Fibroblast of skin of left biceps (primary cell): ENCODE measurements at regions not wholly inside any gene's neighbourhood (a gene's known extent, or its start where the extent isn't known, plus 50 kb on each side); places are given as distances from the start of the nearest gene placed in this dataset.
"Not testable (repeated sequence)": the region's sequence is repeated elsewhere in the genome, so short reads cannot be mapped to it uniquely, and the experiment has no call there.

Experiments
- DNase-seq, 2 experiments: peaks; one replicate each; pipeline ENCODE4 v3.0.0-alpha.2; 2013; ENCODE audit warnings: low read depth in 2 of 2

DNA sequence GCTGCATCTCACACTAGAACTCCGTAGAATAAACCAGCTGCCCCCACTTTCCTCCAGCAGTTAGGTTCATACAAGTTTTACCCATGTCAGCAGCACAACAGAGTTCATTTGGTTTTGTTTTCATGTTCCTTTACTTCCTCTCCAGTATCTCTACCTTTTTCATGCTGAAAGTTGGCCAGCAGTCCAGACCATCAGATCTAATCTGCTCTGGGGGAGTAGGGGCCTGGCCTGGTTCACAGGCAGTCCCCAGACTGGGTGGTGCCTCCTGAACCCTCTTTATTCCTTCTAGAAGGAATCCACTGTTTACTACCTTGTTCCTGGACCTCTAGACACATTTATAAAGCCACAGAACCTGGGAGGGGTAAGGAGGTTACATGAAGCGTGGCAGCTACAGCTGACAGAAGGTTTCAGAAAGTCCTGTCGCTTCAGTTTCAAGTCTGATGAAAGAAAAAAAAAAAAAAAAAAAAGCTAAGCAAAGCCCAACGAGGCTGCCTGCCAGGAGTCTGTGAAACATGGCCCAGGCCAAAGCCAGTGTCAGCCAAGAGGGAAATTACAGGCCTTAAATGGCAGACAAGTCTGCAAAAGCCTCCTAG, 184.6 kb upstream of the JUN start:
- peak in 1 of 2 experiments; percentile 19 for DNase-seq

DNA sequence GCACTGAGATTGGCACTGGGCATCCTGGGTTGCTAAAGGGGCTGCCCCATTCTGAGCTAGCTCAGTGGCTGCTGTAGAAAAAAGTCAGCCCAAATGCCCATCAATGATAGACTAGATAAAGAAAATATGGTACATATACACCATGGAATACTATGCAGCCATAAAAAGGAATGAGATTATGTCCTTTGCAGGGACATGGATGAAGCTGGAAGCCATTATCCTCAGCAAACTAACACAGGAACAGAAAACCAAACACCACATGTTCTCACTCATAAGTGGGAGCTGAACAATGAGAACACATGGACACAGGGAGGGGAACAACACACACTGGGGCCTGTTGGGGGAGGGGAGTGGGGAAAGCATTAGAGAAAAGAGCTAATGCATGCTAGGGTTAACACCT, 185.3 kb upstream of the JUN start:
- DNase-seq, result not testable (repeated sequence)

DNA sequence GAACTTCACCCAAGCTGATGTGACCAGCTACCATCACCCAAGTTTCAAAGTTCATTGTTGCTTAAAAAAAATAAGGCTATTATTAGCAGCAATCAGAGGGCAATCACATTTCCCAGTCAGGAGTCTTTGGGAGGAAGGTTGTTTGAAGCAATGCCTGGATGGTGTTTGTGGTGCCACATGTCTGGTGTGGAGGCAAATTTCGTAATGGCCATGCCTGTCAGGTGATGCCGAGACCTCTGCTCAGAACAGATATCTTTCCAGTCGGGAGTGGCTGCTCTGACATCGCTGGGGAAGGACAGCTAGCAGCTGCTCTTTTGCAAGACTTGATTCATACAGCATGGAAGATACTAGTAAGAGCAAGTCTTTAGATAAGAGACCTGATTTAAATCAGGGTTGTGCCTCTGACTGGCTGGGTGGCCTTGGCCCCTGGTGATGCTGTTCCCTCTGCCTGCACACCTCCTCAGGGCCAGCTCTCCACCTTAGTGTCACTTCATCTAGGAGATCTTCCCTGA, 187.8 kb upstream of the JUN start:
- no peak for DNase-seq

DNA sequence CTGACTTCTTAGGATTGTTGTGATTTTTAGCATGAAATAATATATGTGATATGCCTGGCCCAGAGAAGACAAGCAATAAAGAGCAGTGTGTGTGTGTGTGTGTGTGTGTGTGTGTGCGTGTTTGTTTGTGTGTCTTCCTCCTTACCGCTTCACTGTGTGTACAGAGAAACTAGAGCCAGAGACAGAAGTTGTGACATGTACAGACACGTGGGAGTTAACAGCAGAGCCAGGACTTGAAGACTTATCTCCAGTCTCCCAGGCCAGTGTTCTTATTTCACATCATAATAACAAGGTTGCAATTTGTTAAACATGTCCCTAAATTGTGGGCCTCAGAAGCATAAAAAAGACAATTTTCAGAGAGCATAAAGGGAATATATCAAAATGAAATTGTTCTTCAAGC, 192.0 kb upstream of the JUN start:
- DNase-seq, result no peak

DNA sequence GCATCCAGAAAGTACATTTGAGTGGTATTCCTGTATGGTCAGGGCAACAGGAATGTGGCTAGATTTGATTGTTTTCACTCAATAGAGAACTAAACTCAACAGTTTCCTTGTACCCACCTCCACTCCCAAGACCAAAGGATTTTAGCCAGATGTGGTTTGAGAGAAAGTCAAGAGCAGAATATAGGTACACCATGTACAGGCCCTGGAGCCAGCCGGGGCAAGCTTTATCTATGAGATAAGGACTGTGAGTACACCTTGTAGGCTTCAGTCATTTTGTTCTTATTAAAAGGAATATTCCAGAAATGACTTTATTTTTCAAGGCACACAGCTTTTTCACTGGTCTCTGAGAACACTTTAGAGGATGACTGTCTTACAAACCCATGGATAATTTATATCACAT, 192.4 kb upstream of the JUN start:
- no peak for DNase-seq

DNA sequence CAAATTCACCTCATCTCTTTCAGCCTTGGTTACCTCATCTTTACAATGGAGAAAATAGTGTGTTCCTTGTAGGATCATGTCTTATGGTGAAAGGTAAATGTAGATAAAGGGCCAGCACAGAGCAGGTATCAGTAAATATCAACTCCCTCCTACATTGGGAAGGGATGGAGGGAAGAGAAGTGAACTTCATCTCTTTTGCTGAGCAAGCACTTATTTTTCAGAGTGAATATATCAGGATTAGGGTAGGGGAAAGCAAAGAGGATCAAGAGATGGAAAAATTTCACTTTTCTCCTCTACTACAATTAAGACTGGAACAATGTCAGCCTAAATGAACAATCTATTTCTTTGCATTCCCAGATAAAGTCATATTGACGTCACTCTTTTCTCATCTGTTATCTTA, 193.8 kb upstream of the JUN start:
- no peak for DNase-seq

DNA sequence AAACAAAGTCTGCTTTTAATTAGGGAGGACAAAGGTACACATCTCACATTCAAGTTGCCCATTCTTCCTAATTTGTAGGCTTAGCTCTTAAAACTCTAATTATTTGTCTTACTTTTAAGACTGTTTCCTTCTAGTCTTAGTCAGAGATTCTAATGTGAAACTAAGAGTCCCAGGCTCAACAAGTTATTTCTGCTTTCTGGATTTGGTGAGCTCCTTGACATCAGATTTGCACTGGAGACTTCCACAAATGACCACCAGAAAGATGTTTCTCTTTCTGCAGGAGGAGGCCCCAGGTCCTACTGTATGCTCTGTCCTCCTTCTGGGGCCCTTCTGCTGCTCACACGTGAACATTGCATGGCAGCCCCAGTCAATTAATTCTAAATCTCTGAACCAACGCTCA, 194.2 kb upstream of the JUN start:
- no peak for DNase-seq

DNA sequence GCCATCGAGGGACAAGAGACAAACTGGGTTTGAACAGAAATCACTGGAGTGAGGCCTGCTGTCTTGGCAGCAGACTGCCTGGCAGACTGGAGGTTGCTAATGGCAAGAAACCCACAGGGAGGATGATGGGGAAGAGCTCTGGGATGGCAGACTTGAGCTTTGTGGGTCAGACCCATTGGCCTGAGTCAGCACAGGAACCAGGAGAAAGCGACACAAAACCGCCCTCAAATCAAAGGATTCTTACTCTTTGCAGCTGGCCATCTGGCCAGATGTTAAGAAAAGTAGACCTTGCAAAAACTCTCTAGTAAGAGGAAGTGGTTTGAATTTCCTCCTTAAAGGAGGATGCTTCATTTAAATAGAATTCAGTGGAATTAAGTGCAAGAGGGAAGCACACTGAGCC, 195.2 kb upstream of the JUN start:
- DNase-seq, result no peak

DNA sequence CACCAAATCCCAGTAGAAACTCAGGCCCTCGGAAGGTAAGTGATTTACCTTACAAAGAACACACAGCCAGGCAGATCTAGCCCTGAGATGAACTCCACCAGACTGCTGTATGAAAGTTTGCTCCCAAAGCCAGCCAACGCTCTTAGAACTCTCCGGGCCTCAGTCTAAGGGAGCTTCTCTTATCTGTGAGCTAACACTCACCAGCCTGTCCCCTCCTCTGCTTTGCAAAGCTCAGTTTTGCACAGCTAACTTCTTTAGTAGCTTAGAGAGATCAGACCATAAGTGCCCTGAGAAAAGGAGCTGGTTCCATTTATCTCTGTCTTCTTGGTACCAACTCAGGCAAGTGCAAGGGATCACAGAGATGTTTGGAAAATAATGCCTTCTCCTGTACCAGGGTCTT, 195.8 kb upstream of the JUN start:
- DNase-seq, result no peak

DNA sequence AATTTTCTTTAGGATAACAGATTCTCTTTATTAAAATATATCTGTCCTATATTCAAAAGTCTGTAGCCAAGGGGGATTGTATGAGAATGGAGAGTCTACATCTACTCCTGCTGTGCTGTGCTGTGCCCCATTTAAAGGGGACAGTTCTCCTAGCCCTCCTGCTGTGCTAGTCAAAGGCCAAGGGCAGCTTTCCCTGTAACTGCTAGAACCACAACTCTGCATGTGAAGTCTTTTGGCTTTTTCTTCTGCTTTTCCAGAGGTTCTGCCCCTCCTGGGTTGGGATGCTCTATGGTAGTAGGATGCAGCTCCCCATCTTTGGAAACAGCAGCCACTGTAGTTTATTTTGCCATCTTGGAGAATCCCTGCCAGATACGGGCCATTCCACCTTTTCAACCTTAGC, 197.5 kb upstream of the JUN start:
- DNase-seq, result no peak

DNA sequence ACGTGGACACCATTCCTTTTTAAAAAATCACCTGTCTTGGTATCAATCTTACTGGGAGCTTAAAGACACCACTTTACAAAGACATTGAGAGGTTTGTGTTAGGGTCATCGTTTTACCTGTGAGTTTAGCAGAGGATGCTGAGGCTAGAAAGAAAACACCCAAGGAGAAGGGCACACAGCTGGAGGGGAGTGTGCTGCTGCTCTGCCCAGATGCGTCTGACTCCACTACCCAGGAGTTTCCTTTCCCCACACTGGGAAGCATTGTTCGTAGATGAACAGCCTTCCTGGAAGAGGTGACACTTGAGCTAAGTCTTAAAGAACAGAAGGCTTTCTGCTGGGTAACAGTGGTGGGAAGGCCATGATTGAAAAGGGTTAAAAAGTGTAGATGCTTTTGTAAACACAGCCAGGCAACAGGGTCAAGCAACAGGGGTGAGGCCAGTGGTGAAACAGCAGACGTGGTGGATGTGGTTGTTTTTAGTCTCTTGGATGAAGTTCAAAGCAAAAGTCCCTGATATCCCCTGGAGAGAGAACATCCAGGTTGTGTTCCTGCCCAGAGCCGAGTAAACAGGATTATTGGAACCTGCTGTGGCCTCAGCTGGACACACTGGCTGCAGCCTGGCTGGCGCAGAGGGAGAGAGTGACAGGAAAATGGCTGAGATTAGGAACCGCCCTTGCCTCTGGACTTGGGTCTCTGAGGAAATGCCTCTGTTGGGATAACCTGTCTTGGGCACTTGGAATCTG, 198.6 kb upstream of the JUN start:
- no peak for DNase-seq

DNA sequence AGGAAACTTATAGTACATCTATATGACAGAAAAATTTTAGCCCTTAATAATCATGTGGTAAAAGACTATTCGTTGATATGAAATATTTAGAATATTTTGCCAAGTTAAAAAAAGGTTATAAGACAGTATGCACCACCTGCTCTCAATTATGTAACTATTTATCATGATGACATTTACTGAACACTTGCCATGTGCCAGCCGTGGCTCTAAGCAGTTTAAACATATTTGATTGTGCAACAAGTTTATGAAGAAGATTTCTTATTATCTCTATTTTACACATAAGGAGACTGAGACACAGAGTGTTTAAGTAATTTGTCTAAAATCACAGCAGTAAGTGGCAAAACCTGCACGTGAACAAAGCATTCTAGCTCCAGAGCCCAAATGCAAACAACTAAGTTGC, 199.3 kb upstream of the JUN start:
- peak; percentile 77 to 79 for DNase-seq

DNA sequence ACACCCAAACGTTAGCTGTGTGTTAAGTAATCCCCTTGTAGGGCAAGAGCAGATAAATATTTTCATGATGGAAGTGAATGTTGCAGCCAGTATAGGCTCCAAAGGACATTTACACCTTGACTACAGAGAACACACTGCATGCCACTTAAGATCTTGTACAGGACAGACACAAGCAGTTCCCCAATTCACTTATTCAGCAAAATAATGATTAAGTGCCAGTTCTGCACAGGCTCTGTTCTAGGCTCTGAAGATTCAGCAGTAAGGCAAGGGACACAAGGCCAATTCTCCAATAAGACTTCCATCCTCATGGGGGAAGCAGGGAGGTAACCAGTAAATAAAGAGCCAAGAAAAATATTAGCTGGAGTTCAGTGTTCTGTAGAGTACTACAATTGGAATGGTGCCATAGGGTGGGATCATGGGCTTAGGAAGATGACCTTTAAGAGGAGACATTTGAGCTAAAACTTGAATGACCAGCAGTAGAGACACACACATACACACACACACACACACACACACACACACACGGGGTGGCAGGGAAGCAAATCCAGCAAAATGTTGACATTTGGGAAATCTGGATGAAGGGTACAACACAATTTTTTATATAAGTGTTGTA, 199.9 kb upstream of the JUN start:
- no peak for DNase-seq

DNA sequence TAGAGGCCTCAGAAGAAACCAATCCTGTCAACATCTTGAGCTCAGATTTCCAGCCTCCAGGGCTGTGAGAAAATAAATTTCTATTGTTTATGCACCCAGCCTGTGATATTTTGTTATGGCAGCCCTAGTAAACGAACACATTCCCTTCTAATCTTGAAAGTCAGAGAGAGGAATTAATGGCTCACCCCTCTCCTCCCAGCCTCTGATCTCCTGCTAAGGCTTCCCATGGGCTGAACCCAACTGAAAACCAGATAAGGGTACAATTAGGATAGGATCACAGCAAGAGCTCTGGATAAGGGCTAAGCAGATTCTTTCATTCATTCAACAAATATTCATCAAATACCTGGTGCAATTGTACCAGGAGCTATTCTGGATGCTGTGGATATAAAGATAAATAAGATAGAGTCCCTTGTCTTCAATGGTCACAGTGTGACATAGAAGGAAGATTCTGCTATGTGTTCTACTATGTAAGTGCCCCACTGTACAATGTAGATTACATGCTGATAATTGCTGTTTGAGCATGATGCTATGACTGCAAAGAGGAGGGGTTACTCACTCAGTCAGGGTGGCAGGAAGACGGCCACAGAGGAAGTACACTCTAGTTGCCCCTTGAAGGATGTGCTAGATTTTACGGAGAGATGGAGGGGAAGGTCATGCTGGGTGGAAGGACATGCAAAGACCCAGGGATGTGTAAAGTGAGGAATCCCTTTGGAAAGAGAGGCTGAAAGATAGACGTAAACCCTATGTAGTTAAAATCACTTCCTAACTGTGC, 203.3 kb upstream of the JUN start:
- DNase-seq, result no peak

DNA sequence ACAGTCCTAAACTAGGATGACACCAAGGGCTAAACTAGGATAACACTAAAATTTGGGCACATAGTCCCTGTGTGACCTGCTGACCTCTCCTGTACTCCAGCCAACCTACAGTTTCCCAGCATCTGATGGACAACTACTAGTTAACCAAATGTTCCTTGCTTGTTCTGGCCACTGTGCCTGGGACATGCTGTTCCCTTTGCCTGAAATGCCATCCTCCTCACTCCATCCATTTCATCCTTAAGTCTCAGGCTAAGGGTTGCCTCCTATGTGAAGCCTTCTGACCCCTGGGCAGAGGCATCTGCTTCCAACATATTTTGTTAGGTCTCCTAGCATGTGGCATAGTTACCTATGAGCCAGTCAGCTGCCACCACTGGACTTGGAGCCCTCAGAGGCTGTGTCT, 204.9 kb upstream of the JUN start:
- DNase-seq, result no peak

DNA sequence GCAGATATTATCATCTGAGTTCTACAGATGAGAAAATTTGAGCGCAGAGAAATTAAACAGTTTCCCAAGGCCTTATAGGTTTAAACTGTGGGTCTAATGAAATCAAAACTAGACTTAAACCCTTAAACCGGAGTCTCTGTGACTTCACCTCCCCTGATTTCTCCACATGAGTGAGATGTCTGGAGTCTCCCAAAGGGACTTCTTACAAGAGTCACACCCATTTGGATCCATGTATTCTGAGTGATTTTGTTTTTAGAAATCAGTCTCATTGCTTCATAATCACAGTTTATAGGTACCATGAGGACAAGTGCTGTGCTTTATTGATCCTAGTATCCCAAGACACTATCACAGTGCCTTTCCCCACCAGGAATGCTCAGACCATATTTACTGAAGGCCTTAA, 206.0 kb upstream of the JUN start:
- no peak for DNase-seq

DNA sequence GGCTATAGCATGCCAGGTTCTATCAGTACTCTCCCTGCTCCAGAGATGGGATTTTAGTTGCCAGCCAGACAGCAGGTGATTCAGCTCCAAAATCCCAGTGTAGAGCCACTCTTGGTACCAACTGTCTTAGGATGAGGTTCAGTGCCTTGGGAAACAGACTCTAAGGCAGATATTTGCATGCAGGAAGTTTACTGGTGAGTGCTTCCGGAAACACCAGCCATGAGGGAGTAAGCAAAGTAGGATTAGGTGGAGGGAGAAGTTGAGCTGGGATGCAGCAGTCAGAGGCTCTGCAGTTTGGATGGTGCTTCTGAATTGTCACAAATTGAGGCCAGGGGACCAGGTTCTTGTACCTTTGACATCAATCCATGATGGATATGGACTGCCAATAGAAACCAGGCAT, 207.5 kb upstream of the JUN start:
- DNase-seq, result no peak

DNA sequence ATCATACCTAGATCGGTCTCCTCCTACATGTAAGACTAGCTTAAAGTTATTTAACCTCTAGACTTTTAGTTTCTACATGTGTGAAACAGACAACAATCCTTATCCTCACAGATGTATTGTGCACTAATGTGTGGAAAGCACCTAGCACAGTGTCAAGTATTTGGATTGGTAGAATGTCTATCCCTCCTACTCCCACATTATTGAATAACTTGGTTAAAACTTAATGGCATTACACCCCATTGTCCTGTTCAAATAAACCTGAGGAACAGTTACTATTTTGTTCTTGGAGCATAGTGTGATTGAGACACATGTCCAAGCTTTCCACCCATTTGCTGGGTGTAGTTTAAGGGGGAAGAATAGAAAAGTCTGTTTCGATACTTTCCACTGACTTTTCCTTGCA, 208.8 kb upstream of the JUN start:
- no peak for DNase-seq

DNA sequence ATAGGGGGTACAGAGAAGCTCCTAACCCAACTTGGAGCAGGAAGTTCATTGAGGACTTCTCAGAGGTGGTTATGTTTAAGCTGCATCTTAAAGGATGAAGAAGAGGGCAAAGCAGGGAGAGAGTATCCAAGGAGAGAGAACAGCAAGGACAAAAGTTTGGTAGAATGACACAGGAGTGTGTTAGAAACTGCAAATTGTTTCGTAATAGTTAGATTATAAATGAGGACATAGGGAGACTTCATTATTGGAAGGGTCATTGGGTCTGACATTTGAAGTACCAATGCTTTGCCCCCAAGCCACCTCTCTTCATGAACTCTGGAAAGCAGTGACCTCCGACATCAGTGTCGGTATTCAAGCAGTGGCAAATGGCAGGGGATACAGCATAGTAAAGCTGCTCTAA, 209.6 kb upstream of the JUN start:
- DNase-seq, result no peak

DNA sequence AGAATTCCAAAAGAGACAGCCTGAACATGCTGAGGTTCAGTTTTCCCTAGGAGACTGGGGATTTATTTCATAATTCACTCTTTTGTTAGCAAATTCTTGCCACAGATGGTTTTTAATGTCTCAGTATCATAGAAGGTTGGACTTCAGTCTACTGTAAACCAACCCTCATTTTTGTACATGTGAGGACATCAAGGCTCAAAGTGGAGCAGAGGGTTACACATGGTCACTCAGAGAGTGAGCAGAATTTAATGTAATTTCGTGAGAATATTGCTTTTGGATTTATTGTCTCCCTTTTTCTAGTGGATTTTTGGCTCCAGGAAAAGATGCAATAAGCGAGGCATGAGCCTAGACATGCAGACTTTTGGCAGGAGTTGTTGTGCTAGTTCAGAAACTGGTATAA, 210.8 kb upstream of the JUN start:
- DNase-seq, result no peak

DNA sequence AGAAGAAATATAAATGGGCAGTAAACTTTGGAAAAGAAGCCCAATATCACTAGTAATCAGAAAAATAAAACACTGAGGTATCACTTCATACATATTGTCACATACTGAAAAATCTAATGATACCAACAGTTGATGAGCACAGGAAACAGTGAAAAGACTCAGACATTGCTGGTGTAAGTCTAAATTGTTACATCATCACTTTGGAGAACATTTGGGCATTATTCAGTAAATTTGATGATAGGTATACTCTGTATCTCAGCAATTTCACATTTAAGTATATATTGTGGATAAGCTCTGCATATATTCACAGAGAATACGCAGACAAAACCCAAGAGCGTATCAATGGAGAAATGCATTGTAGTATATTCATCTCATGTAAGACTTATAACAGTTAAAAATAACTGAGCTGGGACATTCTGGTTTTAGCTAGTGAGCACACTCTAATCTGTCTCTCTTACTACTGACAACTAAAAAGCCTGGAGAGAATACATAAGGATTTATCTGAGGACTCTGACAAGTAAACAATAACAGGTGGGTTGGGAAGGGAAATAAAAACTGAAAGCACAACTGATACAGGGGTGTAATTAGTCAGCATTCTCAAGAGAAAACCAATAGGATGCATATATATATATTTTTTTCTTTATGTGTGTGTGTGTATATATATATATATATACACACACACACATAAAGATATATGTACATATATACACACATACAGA, 212.7 kb upstream of the JUN start:
- DNase-seq, result no peak

DNA sequence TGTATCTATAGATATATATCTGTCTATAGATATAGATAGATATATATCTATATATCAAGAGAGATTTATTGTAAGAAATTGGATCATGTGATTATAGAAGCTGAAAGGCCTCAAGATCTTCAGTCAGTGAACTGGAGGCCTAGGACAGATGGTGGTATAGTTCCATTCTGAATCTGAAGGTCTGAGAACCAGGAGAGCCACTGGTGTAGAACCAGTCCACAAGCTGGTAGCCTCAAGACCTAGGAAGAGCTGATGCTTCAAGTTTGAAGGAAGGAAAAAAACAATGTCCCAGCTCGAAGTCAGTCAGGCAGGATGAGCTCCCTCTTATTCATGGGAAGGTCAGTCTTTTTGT, 213.2 kb upstream of the JUN start:
- no peak for DNase-seq
